Glomerular endothelial cell (primary cell): ENCODE measurements at regions not wholly inside any gene's neighbourhood (a gene's known extent, or its start where the extent isn't known, plus 50 kb on each side); places are given as distances from the start of the nearest gene placed in this dataset.

Experiments
- DNase-seq: peaks from one replicate; pipeline ENCODE4 v3.0.0-alpha.2; 2011; ENCODE audit warnings: low read depth, low spot score; ENCODE audit errors: extremely low read depth

GRCh38 chr2:143835481-143835880, 684.4 kb downstream of the ZEB2 start:
- no peak for DNase-seq

GRCh38 chr2:143833015-143833660, 686.8 kb downstream of the ZEB2 start:
- no peak for DNase-seq

- no peak for DNase-seq
Observed at GRCh38 chr2:143830476-143830875, 689.4 kb downstream of the ZEB2 start.

- no peak for DNase-seq
Observed at GRCh38 chr2:143828763-143829537, 691.0 kb downstream of the ZEB2 start.

- DNase-seq: no peak
Observed at GRCh38 chr2:143824791-143825190, 695.1 kb downstream of the ZEB2 start.

GRCh38 chr2:143823876-143824275, 694.7 kb downstream of the ARHGAP15 start:
- no peak for DNase-seq

- no peak for DNase-seq
Observed at GRCh38 chr2:143823296-143823695, 694.1 kb downstream of the ARHGAP15 start.

GRCh38 chr2:143822736-143823135, 693.5 kb downstream of the ARHGAP15 start:
- DNase-seq: no peak

GRCh38 chr2:143819764-143820163, 690.5 kb downstream of the ARHGAP15 start:
- DNase-seq: no peak

GRCh38 chr2:143819190-143819735, 690.0 kb downstream of the ARHGAP15 start:
- DNase-seq: no peak
